A549 (cell line): ENCODE measurements at regions not wholly inside any gene's neighbourhood (a gene's known extent, or its start where the extent isn't known, plus 50 kb on each side); places are given as distances from the start of the nearest gene placed in this dataset.

ENCODE experiments used
- ATAC-seq, 2 experiments: fragments of 200-7000 bp in 1 of 2; fragments of >200 bp in 1 of 2; cut with Nextera tagmentation in 1 of 2; cut with Tn5 transposase in 1 of 2; 3 replicates each; pipeline versions ENCODE4 v1.8.0 to v1.9.1; 2018 to 2020; ENCODE audit warnings: mild to moderate bottlenecking in 1 of 2, moderate library complexity in 1 of 2
- CTCF ChIA-PET: fragments of 300-600 bp; sonication (Branson Sonifier 250); formaldehyde crosslinking; extraction: SDS; loops from one replicate; lab custom pipeline; 2021; ENCODE audit warnings: antibody characterized with exemption, inconsistent platforms; lab: Yijun Ruan, JAX
- POLR2A ChIA-PET: fragments of 350-600 bp; formaldehyde crosslinking; extraction: SDS; loops from one replicate; lab custom pipeline; 2021; ENCODE audit warnings: antibody characterized with exemption, inconsistent platforms; lab: Yijun Ruan, JAX
- DNase-seq, 2 experiments: peaks; one replicate each; pipeline versions ENCODE4 v3.0.0 to v3.0.0-alpha.2; 2011 to 2016; ENCODE audit warnings: low read depth in 1 of 2, low spot score in 1 of 2
- FAIRE-seq: peaks from 2 replicates; lab custom pipeline; 2011; peaks lifted over from hg19 to GRCh38; lab: Jason Lieb, UNC
- H3K27ac ChIP-seq, 2 experiments: fragments of >200 bp; sonication (Bioruptor Twin); formaldehyde crosslinking; 3 replicates each; pipeline ENCODE4 v1.5.1; 2016 to 2017
- H3K4me1 ChIP-seq: fragments of >200 bp; sonication (Bioruptor Twin); formaldehyde crosslinking; 3 replicates; pipeline ENCODE4 v1.6.1; 2016
- H3K4me2 ChIP-seq: fragments of >200 bp; sonication (Bioruptor Twin); formaldehyde crosslinking; 3 replicates; pipeline ENCODE4 v1.6.1; 2016
- H3K4me3 ChIP-seq: fragments of >200 bp; sonication (Bioruptor Twin); formaldehyde crosslinking; 3 replicates; pipeline ENCODE4 v1.5.1; 2016
- H3K9me3 ChIP-seq: fragments of >200 bp; sonication (Bioruptor Twin); formaldehyde crosslinking; 3 replicates; pipeline ENCODE4 v1.6.1; 2016
- BHLHE40 ChIP-seq: IDR thresholded peaks from 2 replicates; pipeline ENCODE4 v1.6.1; 2012; ENCODE audit warnings: low read depth, low read length, inconsistent platforms
- CBX2 ChIP-seq: fragments of 200-600 bp; sonication (generic); IDR thresholded peaks from 2 replicates; pipeline ENCODE4 v1.6.1; 2016; ENCODE audit warnings: low read depth, mild to moderate bottlenecking, borderline replicate concordance
- CBX8 ChIP-seq: fragments of 200-600 bp; sonication (generic); IDR thresholded peaks from 2 replicates; pipeline ENCODE4 v1.6.1; 2016
- CHD2 ChIP-seq: fragments of 150-350 bp; IDR thresholded peaks from 2 replicates; pipeline ENCODE4 v1.6.1; 2014; ENCODE audit warnings: low read length; ENCODE audit not compliant: partially characterized antibody
- EHF ChIP-seq: fragments of 250-450 bp; sonication (Bioruptor Pico); IDR thresholded peaks from 2 replicates; pipeline ENCODE4 v1.5.0; 2020; ENCODE audit warnings: mild to moderate bottlenecking
- EHMT2 ChIP-seq: fragments of 200-600 bp; sonication (generic); IDR thresholded peaks from 2 replicates; pipeline ENCODE4 v1.6.1; 2016; ENCODE audit warnings: antibody characterized with exemption, low read depth, mild to moderate bottlenecking, moderate library complexity
- ESRRA ChIP-seq: fragments of 150-350 bp; IDR thresholded peaks from 2 replicates; pipeline ENCODE4 v1.6.1; 2014; ENCODE audit warnings: mild to moderate bottlenecking, low read length, borderline replicate concordance
- FOXS1 ChIP-seq: fragments of 250-450 bp; sonication (Bioruptor Pico); IDR thresholded peaks from 2 replicates; pipeline ENCODE4 v1.5.0; 2020; ENCODE audit warnings: mild to moderate bottlenecking, moderate library complexity
- GATA3 ChIP-seq: IDR thresholded peaks from 2 replicates; pipeline ENCODE4 v1.6.1; 2012; ENCODE audit warnings: borderline replicate concordance
- MAZ ChIP-seq: fragments of 150-350 bp; IDR thresholded peaks from 2 replicates; pipeline ENCODE4 v1.6.1; 2014; ENCODE audit warnings: antibody characterized with exemption, low read depth, low read length, borderline replicate concordance
- MYC ChIP-seq: IDR thresholded peaks from 2 replicates; pipeline ENCODE4 v1.6.1; 2012; ENCODE audit warnings: mild to moderate bottlenecking, inconsistent platforms, low read length, improper control_type of control experiment, borderline replicate concordance
- NFE2L2 ChIP-seq: fragments of 150-350 bp; conservative IDR thresholded peaks from 2 replicates; pipeline ENCODE4 v1.6.1; 2014; ENCODE audit warnings: low read length
- RARB ChIP-seq: fragments of 250-450 bp; sonication (Bioruptor Pico); IDR thresholded peaks from 2 replicates; pipeline ENCODE4 v1.8.0; 2021; ENCODE audit warnings: mild to moderate bottlenecking, moderate library complexity
- RNF2 ChIP-seq: fragments of 200-600 bp; sonication (generic); IDR thresholded peaks from 2 replicates; pipeline ENCODE4 v1.6.1; 2016; ENCODE audit warnings: low read depth, mild to moderate bottlenecking, antibody characterized with exemption, moderate library complexity, borderline replicate concordance
- SREBF2 ChIP-seq: fragments of 450-650 bp; IDR thresholded peaks from 2 replicates; pipeline ENCODE4 v1.6.1; 2014; ENCODE audit warnings: mild to moderate bottlenecking, moderate library complexity
- ZFP36 ChIP-seq: fragments of 450-650 bp; IDR thresholded peaks from 2 replicates; pipeline ENCODE4 v1.6.1; 2014; ENCODE audit warnings: borderline replicate concordance; ENCODE audit not compliant: partially characterized antibody
- ZSCAN20 ChIP-seq: fragments of 250-450 bp; sonication (Bioruptor Pico); IDR thresholded peaks from 2 replicates; pipeline ENCODE4 v1.8.0; 2022; ENCODE audit warnings: mild to moderate bottlenecking, moderate library complexity
- WGBS: methylation state at CpG from one replicate; pipeline ENCODE4 v1.1.6; 2017; ENCODE audit errors: missing lambda C conversion rate; 5-methylcytosine and 5-hydroxymethylcytosine counted together
- TF ChIP-seq, protein P1 (sequence below): fragments of >200 bp; sonication (Bioruptor Twin); formaldehyde crosslinking; IDR thresholded peaks from 2 replicates; pipeline ENCODE4 v1.6.1; 2016
- TF ChIP-seq, protein P2 (sequence below): fragments of >200 bp; sonication (Bioruptor Twin); formaldehyde crosslinking; IDR thresholded peaks from 3 replicates; pipeline ENCODE4 v1.5.1; 2016
- TF ChIP-seq, protein P3 (sequence below): fragments of 450-650 bp; IDR thresholded peaks from 2 replicates; pipeline ENCODE4 v1.6.1; 2014; ENCODE audit warnings: antibody characterized with exemption
- TF ChIP-seq, protein P4 (sequence below): fragments of 200-600 bp; sonication (generic); IDR thresholded peaks from 2 replicates; pipeline ENCODE4 v1.6.1; 2016; ENCODE audit warnings: antibody characterized with exemption, mild to moderate bottlenecking, moderate library complexity

DNA sequence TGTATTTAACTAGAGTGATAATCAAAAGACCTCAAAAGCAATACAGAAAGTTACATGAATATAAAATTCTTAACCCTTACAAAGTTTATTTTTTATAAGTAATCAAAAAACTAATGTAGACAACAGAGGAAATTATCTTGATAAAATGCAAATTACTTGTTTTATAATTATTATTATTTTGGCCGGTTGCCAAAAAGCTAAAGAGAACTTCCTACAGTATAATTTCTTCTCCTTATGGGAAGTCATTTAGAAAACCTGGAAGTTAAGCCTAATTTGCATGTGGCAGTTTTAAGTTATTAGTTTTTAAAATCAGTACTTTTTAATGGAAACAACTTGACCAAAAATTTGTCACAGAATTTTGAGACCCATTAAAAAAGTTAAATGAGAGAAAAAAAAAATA lies 621.3 kb upstream of the PCDH10 start:
- ChIA-PET CTCF (no interaction called here), POLR2A (no interaction called here)
- Histone ChIP-seq H3K9me3 (no peaks in the 10 kb centered on the region), H3K4me3 (no peak overlapping the region), H3K27ac (no peak overlapping the region), H3K4me2 (no peak overlapping the region), H3K4me1 (no peaks in the 10 kb centered on the region)
- TF ChIP-seq EHF (no peak), SREBF2 (no peak), ESRRA (no peak), MAZ (no peak), FOXS1 (CRISPR knock-in tag) (no peak), CBX8 (no peak), ZFP36 (no peak), RARB (CRISPR knock-in tag) (no peak), GATA3 (no peak), EHMT2 (no peak), CBX2 (no peak)
- TF ChIP-seq, protein P1, sequence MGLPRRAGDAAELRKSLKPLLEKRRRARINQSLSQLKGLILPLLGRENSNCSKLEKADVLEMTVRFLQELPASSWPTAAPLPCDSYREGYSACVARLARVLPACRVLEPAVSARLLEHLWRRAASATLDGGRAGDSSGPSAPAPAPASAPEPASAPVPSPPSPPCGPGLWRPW: no peak
- no peak for ATAC-seq
- no peak for DNase-seq
- 64% methylated on average over 1 of the region's 1 CpG for WGBS
- no peak for FAIRE-seq

DNA sequence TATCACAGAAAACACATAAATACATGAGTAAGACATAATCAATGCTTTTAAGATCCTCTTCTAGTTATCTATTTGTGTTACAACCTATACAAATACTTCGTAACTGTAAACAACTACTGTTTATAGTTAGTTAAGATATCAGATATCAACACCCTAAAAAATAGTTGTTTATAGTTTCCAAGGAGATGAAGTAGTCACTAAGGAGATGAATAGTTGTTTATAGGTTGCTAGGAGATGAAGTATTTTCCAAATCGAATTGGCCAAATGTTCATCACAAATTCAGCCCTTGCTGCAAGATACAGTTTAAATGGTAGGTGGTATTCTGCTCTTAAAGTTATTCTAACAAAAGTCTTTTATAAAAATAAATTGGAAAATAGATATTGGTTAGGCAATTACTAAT lies 618.2 kb upstream of the PCDH10 start:
- H3K9me3 ChIP-seq: no peaks in the 10 kb centered on the region
- TF ChIP-seq, protein P2, sequence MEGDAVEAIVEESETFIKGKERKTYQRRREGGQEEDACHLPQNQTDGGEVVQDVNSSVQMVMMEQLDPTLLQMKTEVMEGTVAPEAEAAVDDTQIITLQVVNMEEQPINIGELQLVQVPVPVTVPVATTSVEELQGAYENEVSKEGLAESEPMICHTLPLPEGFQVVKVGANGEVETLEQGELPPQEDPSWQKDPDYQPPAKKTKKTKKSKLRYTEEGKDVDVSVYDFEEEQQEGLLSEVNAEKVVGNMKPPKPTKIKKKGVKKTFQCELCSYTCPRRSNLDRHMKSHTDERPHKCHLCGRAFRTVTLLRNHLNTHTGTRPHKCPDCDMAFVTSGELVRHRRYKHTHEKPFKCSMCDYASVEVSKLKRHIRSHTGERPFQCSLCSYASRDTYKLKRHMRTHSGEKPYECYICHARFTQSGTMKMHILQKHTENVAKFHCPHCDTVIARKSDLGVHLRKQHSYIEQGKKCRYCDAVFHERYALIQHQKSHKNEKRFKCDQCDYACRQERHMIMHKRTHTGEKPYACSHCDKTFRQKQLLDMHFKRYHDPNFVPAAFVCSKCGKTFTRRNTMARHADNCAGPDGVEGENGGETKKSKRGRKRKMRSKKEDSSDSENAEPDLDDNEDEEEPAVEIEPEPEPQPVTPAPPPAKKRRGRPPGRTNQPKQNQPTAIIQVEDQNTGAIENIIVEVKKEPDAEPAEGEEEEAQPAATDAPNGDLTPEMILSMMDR: no peak
- TF ChIP-seq ZSCAN20 (CRISPR knock-in tag): no peak
- TF ChIP-seq MYC: no peak
- TF ChIP-seq GATA3: no peak
- TF ChIP-seq NFE2L2: no peak
- TF ChIP-seq, protein P3, sequence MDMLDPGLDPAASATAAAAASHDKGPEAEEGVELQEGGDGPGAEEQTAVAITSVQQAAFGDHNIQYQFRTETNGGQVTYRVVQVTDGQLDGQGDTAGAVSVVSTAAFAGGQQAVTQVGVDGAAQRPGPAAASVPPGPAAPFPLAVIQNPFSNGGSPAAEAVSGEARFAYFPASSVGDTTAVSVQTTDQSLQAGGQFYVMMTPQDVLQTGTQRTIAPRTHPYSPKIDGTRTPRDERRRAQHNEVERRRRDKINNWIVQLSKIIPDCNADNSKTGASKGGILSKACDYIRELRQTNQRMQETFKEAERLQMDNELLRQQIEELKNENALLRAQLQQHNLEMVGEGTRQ: no peak
- TF ChIP-seq BHLHE40: no peak
- TF ChIP-seq, protein P4, sequence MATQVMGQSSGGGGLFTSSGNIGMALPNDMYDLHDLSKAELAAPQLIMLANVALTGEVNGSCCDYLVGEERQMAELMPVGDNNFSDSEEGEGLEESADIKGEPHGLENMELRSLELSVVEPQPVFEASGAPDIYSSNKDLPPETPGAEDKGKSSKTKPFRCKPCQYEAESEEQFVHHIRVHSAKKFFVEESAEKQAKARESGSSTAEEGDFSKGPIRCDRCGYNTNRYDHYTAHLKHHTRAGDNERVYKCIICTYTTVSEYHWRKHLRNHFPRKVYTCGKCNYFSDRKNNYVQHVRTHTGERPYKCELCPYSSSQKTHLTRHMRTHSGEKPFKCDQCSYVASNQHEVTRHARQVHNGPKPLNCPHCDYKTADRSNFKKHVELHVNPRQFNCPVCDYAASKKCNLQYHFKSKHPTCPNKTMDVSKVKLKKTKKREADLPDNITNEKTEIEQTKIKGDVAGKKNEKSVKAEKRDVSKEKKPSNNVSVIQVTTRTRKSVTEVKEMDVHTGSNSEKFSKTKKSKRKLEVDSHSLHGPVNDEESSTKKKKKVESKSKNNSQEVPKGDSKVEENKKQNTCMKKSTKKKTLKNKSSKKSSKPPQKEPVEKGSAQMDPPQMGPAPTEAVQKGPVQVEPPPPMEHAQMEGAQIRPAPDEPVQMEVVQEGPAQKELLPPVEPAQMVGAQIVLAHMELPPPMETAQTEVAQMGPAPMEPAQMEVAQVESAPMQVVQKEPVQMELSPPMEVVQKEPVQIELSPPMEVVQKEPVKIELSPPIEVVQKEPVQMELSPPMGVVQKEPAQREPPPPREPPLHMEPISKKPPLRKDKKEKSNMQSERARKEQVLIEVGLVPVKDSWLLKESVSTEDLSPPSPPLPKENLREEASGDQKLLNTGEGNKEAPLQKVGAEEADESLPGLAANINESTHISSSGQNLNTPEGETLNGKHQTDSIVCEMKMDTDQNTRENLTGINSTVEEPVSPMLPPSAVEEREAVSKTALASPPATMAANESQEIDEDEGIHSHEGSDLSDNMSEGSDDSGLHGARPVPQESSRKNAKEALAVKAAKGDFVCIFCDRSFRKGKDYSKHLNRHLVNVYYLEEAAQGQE: no peak
- WGBS: 20% methylated on average over 2 of the region's 2 CpGs
- POLR2A ChIA-PET: no interaction called here
- H3K4me3 ChIP-seq: no peak overlapping the region
- no peak overlapping the region for H3K27ac ChIP-seq
- no peak for FAIRE-seq
- no peak for ATAC-seq
- DNase-seq: no peak
- H3K4me1 ChIP-seq: no peaks in the 10 kb centered on the region
- CTCF ChIA-PET: no interaction called here
- H3K4me2 ChIP-seq: no peak overlapping the region

DNA sequence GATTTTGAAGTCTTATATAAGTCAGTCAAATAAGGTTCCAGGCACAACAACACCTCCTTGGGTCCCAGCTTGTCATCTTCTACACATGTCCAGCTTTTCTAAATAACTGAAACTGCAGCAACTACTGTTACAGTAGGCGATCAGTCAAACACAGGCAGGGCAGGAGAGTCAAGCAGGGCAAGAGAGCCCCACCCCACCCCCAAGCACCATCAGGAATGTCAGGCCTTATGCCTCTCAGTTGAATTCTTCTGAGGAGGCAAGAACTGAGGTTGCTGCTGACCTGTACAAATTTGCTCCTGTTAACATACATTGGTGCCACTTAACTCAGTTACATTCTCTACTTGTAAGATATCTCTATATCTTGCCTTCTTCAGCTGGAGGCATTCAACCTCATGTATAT lies 608.8 kb upstream of the PCDH10 start:
- FAIRE-seq (no peak), DNase-seq (no peak), ATAC-seq (no peak)
- TF ChIP-seq ESRRA (no peak), RNF2 (no peak), CHD2 (no peak)
- TF ChIP-seq, protein P1: no peak
- no peak overlapping the region for H3K27ac ChIP-seq
- CTCF ChIA-PET: no interaction called here
- H3K4me2 ChIP-seq: no peak overlapping the region
- H3K4me1 ChIP-seq: no peaks in the 10 kb centered on the region
- H3K4me3 ChIP-seq: no peak overlapping the region
- WGBS: 0% methylated on average over 1 of the region's 1 CpG
- POLR2A ChIA-PET: no interaction called here
- no peaks in the 10 kb centered on the region for H3K9me3 ChIP-seq
